ENCODE measurements at regions not wholly inside any gene's neighbourhood (a gene's known extent, or its start where the extent isn't known, plus 50 kb on each side); places are given as distances from the start of the nearest gene placed in this dataset.

GRCh38 chr5:35404701-35405100 lies 174.4 kb upstream of the PRLR start (continued):
- TF ChIP-seq, protein P1, sequence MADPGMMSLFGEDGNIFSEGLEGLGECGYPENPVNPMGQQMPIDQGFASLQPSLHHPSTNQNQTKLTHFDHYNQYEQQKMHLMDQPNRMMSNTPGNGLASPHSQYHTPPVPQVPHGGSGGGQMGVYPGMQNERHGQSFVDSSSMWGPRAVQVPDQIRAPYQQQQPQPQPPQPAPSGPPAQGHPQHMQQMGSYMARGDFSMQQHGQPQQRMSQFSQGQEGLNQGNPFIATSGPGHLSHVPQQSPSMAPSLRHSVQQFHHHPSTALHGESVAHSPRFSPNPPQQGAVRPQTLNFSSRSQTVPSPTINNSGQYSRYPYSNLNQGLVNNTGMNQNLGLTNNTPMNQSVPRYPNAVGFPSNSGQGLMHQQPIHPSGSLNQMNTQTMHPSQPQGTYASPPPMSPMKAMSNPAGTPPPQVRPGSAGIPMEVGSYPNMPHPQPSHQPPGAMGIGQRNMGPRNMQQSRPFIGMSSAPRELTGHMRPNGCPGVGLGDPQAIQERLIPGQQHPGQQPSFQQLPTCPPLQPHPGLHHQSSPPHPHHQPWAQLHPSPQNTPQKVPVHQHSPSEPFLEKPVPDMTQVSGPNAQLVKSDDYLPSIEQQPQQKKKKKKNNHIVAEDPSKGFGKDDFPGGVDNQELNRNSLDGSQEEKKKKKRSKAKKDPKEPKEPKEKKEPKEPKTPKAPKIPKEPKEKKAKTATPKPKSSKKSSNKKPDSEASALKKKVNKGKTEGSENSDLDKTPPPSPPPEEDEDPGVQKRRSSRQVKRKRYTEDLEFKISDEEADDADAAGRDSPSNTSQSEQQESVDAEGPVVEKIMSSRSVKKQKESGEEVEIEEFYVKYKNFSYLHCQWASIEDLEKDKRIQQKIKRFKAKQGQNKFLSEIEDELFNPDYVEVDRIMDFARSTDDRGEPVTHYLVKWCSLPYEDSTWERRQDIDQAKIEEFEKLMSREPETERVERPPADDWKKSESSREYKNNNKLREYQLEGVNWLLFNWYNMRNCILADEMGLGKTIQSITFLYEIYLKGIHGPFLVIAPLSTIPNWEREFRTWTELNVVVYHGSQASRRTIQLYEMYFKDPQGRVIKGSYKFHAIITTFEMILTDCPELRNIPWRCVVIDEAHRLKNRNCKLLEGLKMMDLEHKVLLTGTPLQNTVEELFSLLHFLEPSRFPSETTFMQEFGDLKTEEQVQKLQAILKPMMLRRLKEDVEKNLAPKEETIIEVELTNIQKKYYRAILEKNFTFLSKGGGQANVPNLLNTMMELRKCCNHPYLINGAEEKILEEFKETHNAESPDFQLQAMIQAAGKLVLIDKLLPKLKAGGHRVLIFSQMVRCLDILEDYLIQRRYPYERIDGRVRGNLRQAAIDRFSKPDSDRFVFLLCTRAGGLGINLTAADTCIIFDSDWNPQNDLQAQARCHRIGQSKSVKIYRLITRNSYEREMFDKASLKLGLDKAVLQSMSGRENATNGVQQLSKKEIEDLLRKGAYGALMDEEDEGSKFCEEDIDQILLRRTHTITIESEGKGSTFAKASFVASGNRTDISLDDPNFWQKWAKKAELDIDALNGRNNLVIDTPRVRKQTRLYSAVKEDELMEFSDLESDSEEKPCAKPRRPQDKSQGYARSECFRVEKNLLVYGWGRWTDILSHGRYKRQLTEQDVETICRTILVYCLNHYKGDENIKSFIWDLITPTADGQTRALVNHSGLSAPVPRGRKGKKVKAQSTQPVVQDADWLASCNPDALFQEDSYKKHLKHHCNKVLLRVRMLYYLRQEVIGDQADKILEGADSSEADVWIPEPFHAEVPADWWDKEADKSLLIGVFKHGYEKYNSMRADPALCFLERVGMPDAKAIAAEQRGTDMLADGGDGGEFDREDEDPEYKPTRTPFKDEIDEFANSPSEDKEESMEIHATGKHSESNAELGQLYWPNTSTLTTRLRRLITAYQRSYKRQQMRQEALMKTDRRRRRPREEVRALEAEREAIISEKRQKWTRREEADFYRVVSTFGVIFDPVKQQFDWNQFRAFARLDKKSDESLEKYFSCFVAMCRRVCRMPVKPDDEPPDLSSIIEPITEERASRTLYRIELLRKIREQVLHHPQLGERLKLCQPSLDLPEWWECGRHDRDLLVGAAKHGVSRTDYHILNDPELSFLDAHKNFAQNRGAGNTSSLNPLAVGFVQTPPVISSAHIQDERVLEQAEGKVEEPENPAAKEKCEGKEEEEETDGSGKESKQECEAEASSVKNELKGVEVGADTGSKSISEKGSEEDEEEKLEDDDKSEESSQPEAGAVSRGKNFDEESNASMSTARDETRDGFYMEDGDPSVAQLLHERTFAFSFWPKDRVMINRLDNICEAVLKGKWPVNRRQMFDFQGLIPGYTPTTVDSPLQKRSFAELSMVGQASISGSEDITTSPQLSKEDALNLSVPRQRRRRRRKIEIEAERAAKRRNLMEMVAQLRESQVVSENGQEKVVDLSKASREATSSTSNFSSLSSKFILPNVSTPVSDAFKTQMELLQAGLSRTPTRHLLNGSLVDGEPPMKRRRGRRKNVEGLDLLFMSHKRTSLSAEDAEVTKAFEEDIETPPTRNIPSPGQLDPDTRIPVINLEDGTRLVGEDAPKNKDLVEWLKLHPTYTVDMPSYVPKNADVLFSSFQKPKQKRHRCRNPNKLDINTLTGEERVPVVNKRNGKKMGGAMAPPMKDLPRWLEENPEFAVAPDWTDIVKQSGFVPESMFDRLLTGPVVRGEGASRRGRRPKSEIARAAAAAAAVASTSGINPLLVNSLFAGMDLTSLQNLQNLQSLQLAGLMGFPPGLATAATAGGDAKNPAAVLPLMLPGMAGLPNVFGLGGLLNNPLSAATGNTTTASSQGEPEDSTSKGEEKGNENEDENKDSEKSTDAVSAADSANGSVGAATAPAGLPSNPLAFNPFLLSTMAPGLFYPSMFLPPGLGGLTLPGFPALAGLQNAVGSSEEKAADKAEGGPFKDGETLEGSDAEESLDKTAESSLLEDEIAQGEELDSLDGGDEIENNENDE (IDR thresholded peaks at IDR 0.05; ENCODE audit: insufficient replicate concordance, low read length), result no peak

Data from H1 (cell line).